Brain microvascular endothelial cell (primary cell): ENCODE measurements at regions not wholly inside any gene's neighbourhood (a gene's known extent, or its start where the extent isn't known, plus 50 kb on each side); places are given as distances from the start of the nearest gene placed in this dataset.
A peak's percentile ranks its signal among the peaks of the same experiment; 100 is the strongest.

Experiments used
- DNase-seq: peaks from one replicate; pipeline ENCODE4 v3.0.0-alpha.2; 2020
- H3K27ac ChIP-seq: fragments of 250-450 bp; sonication (Bioruptor Pico); 2 replicates; pipeline ENCODE4 v1.5.1; 2020; ENCODE audit warnings: mild to moderate bottlenecking, moderate library complexity
- H3K27me3 ChIP-seq: fragments of 250-450 bp; sonication (Bioruptor Pico); replicated peaks from 2 replicates; pipeline ENCODE4 v1.5.1; 2020; ENCODE audit warnings: mild to moderate bottlenecking
- H3K36me3 ChIP-seq: fragments of 250-450 bp; sonication (Bioruptor Pico); replicated peaks from 2 replicates; pipeline ENCODE4 v1.5.1; 2020; ENCODE audit warnings: mild to moderate bottlenecking
- H3K4me3 ChIP-seq: 2 replicates; pipeline ENCODE4 v1.5.1; 2011; ENCODE audit warnings: low read depth, mild to moderate bottlenecking, control low read depth, low read length, moderate library complexity
- CTCF ChIP-seq: IDR thresholded peaks from 2 replicates; pipeline ENCODE4 v1.5.1; 2011; ENCODE audit warnings: low read depth, mild to moderate bottlenecking, moderate library complexity, low read length, control low read depth, inconsistent platforms; ENCODE audit errors: missing control alignments
- in situ Hi-C: cut with HindIII; loops from 2 replicates; pipeline ENCODE4 v1.10.0; 2017; ENCODE audit warnings: low sequenced_read_pairs, low pct_ligation_motif_present

- in situ Hi-C loops: no loop called here
- no peak for TF ChIP-seq CTCF
- H3K4me3 ChIP-seq: no peak overlapping the region
Measured at GRCh38 chr9:20226345-20226744, 396.0 kb downstream of the MLLT3 start.

GRCh38 chr9:20225826-20226225 is 396.5 kb downstream of the MLLT3 start:
- H3K36me3 ChIP-seq: no peaks in the 10 kb centered on the region
- no peak for TF ChIP-seq CTCF
- no peak overlapping the region for H3K4me3 ChIP-seq
- DNase-seq: no peak
- no peak overlapping the region for H3K27ac ChIP-seq
- in situ Hi-C loops: no loop called here
- no peaks in the 10 kb centered on the region for H3K27me3 ChIP-seq

More at GRCh38 chr9:20226345-20226744, 396.0 kb downstream of the MLLT3 start:
- Histone ChIP-seq H3K36me3 (no peaks in the 10 kb centered on the region), H3K27ac (no peak overlapping the region), H3K27me3 (no peaks in the 10 kb centered on the region)
- no peak for DNase-seq

DNA sequence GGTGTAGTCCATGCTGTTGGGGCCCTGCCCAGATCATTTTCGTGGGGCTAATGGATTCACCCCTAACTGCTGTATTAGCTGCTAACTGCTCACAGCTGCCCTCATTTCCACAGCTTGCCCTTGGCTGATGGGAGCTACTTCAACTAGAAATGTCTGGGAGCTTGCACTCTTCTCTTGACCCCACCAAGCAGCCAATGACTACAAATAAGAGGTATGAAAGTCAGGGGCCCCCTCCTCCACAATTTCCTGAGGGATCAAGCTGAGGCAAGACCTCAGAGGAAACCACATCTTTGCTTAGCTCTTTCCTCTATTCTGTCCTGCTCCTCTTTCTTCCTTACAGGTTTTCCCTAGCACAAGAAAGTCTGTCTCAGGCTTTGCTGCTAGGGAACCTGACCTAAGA is 397.5 kb downstream of the MLLT3 start:
- in situ Hi-C loops: no loop called here
- Histone ChIP-seq H3K27me3 (no peaks in the 10 kb centered on the region), H3K4me3 (no peak overlapping the region), H3K27ac (no peak overlapping the region), H3K36me3 (no peaks in the 10 kb centered on the region)
- TF ChIP-seq CTCF: no peak
- DNase-seq: peak; percentile 12

DNA sequence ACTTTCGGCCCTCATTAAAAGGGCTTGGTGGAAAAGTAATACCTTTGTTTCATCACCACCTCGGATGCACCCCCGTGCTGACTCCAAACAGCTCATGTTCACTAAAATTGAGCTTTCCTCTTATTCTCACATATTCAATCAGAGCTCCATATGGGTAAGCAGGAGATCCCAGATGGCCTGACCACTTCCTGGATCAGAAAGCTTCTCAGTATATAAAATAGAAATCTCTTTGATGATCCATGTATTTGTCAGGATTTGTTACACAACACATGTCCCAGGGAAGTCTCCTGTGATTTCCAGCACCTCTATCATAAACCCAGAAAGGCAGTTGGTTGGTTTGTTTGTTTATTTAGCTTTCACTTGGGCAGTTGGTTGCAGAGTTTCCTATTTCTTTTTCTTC is 402.0 kb downstream of the MLLT3 start:
- TF ChIP-seq CTCF: no peak
- Histone ChIP-seq H3K4me3 (no peak overlapping the region), H3K36me3 (no peaks in the 10 kb centered on the region), H3K27ac (no peak overlapping the region), H3K27me3 (no peaks in the 10 kb centered on the region)
- in situ Hi-C loops: no loop called here
- DNase-seq: no peak

DNA sequence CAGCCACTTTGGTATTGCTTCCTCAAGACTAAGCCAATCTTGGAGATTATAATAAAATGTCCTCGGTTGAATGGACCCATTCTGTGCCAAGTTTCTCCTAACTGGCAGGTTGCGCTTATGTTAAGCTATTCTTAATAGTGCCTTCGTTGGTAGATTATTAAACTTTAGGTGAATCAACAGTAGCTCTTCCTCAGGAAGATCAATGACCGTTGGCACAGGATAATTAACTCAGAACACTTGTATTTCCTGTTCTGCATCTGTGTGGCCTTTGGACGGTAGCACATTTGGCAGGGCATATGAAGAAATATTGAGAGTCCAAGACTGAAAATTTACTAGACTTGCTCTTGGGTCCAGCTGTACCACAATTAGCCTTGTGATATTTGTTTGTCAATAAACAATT is 402.9 kb downstream of the MLLT3 start:
- H3K27me3 ChIP-seq: no peaks in the 10 kb centered on the region
- TF ChIP-seq CTCF: no peak
- in situ Hi-C loops: no loop called here
- DNase-seq: no peak
- no peak overlapping the region for H3K4me3 ChIP-seq
- H3K36me3 ChIP-seq: no peaks in the 10 kb centered on the region
- no peak overlapping the region for H3K27ac ChIP-seq

- in situ Hi-C loops: no loop called here
Measured at GRCh38 chr9:20217596-20217995, 404.7 kb downstream of the MLLT3 start.

More at GRCh38 chr9:20217596-20217995, 404.7 kb downstream of the MLLT3 start:
- no peak overlapping the region for H3K4me3 ChIP-seq
- no peaks in the 10 kb centered on the region for H3K27me3 ChIP-seq
- H3K36me3 ChIP-seq: no peaks in the 10 kb centered on the region
- DNase-seq: no peak
- TF ChIP-seq CTCF: no peak
- H3K27ac ChIP-seq: no peak overlapping the region
